Natural killer cell (primary cell): ENCODE measurements at regions not wholly inside any gene's neighbourhood (a gene's known extent, or its start where the extent isn't known, plus 50 kb on each side); places are given as distances from the start of the nearest gene placed in this dataset.

Experiments
- ATAC-seq, 3 donors: fragments of 150-1000 bp in 2 of 3; fragments of 200-7000 bp in 1 of 3; cut with Tn5 transposase; 1 replicate in 1 of 3; 2 replicates in 2 of 3; pipeline ENCODE4 v1.10.0; 2021; ENCODE audit warnings: mild to moderate bottlenecking in 2 of 3, moderate library complexity in 2 of 3
- DNase-seq, 2 donors: peaks; one replicate each; pipeline versions ENCODE4 v3.0.0 to v3.0.0-alpha.2; 2013 to 2021; ENCODE audit warnings: mixed read lengths in 1 of 2
- H3K27ac ChIP-seq: one replicate; pipeline ENCODE4 v1.5.1; 2013; ENCODE audit warnings: mild to moderate bottlenecking, low read length
- H3K27me3 ChIP-seq: one replicate; pipeline ENCODE4 v1.6.1; 2013; ENCODE audit warnings: low read length; ENCODE audit not compliant: control insufficient read depth, insufficient read depth
- H3K36me3 ChIP-seq: one replicate; pipeline ENCODE4 v1.6.1; 2013; ENCODE audit warnings: low read length; ENCODE audit not compliant: control insufficient read depth, insufficient read depth
- H3K4me1 ChIP-seq: one replicate; pipeline ENCODE4 v1.6.1; 2013; ENCODE audit warnings: low read length; ENCODE audit not compliant: control insufficient read depth, insufficient read depth
- H3K4me3 ChIP-seq: one replicate; pipeline ENCODE4 v1.5.1; 2013; ENCODE audit warnings: low read length
- H3K9me3 ChIP-seq: one replicate; pipeline ENCODE4 v1.6.1; 2013; ENCODE audit warnings: low read length; ENCODE audit not compliant: control insufficient read depth, insufficient read depth
- H3K27ac Mint-ChIP-seq, 2 donors: one replicate each; pipeline ENCODE4 v1.8.0; 2022; ENCODE audit warnings: mild to moderate bottlenecking in 2 of 2, mixed read lengths in 2 of 2, moderate library complexity in 1 of 2
- H3K27me3 Mint-ChIP-seq, 2 donors: one replicate each; pipeline ENCODE4 v1.8.0; 2022; ENCODE audit warnings: low read depth in 2 of 2, mixed read lengths in 2 of 2
- H3K36me3 Mint-ChIP-seq: one replicate; pipeline ENCODE4 v1.8.0; 2022; ENCODE audit warnings: mixed read lengths
- H3K4me1 Mint-ChIP-seq, 2 donors: one replicate each; pipeline ENCODE4 v1.8.0; 2022; ENCODE audit warnings: mixed read lengths in 2 of 2
- H3K4me3 Mint-ChIP-seq: one replicate; pipeline ENCODE4 v1.8.0; 2022; ENCODE audit warnings: mild to moderate bottlenecking, moderate library complexity, mixed read lengths
- H3K9me3 Mint-ChIP-seq, 2 donors: one replicate each; pipeline ENCODE4 v1.8.0; 2022; ENCODE audit warnings: mixed read lengths in 2 of 2
- WGBS: methylation state at CpG from one replicate; pipeline ENCODE4 v1.1.7; 2013; ENCODE audit warnings: missing lambda C conversion rate; ENCODE audit not compliant: insufficient coverage; 5-methylcytosine and 5-hydroxymethylcytosine counted together
- intact Hi-C: fragments of 100-400 bp; cut with micrococcal nuclease; formaldehyde crosslinking; loops from one replicate; pipeline ENCODE4 v1.14.2; 2022
- TF ChIP-seq, protein P1 (sequence below): fragments of 200-600 bp; IDR thresholded peaks from one replicate; pipeline ENCODE4 v1.8.0; 2022; ENCODE audit warnings: antibody characterized with exemption

DNA sequence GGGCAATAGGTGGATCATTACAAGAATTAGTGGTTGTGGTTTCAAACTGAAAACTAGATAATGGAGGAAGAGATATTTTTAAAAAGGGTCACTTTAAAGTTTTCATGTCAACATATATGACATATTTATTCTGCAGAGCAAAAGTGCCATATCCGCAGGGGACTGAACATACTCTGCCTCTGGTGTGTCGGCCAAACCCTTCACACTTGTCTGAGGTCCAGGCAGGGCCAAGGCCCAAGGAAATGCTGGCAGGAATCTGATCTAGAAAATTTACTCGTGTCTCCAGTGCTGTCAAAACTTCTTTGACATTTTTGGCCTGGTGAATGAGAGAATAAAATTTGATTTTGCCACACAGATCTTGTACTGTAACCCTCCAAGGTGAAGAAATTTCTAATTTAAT lies 562.3 kb downstream of the CCSER2 start:
- intact Hi-C loops = no loop called here
- WGBS = 78% methylated on average over 3 of the region's 3 CpGs
- ATAC-seq (no peak), DNase-seq (no peak)
- TF ChIP-seq, protein P1, sequence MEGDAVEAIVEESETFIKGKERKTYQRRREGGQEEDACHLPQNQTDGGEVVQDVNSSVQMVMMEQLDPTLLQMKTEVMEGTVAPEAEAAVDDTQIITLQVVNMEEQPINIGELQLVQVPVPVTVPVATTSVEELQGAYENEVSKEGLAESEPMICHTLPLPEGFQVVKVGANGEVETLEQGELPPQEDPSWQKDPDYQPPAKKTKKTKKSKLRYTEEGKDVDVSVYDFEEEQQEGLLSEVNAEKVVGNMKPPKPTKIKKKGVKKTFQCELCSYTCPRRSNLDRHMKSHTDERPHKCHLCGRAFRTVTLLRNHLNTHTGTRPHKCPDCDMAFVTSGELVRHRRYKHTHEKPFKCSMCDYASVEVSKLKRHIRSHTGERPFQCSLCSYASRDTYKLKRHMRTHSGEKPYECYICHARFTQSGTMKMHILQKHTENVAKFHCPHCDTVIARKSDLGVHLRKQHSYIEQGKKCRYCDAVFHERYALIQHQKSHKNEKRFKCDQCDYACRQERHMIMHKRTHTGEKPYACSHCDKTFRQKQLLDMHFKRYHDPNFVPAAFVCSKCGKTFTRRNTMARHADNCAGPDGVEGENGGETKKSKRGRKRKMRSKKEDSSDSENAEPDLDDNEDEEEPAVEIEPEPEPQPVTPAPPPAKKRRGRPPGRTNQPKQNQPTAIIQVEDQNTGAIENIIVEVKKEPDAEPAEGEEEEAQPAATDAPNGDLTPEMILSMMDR = no peak
- Histone ChIP-seq H3K4me3 (no peak overlapping the region), H3K27me3 (no peaks in the 10 kb centered on the region), H3K9me3 (no peaks in the 10 kb centered on the region), H3K36me3 (no peaks in the 10 kb centered on the region), H3K27ac (no peak overlapping the region), H3K4me1 (no peaks in the 10 kb centered on the region)
- H3K9me3 Mint-ChIP-seq = peaks cover 0 to 4% of the 10 kb centered on the region in 2 donors
- H3K4me1 Mint-ChIP-seq = no peaks in the 10 kb centered on the region
- no peaks in the 10 kb centered on the region for H3K36me3 Mint-ChIP-seq
- no peaks in the 10 kb centered on the region for H3K27me3 Mint-ChIP-seq
- H3K4me3 Mint-ChIP-seq = no peak overlapping the region
- H3K27ac Mint-ChIP-seq = no peak overlapping the region

DNA sequence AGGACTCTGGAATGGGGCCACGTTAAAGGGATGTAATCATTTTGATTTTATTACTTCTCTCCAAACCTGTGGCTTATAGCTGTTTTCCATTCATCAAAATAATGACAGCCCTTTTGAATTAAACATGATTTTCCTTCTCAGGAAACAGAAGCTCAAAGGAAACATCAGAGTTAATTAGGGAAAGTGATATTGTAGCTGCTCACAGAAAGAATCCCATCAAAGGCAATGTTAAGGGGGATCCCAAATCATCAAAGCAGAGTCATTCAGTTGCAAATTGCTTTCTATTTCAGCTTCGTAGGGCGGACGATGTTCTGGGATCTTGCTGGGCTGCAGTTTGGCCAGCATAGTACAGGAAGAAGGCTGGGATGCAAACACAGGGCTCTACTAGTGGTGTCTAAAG lies 563.2 kb downstream of the CCSER2 start:
- intact Hi-C loops = no loop called here
- Histone ChIP-seq H3K9me3 (no peaks in the 10 kb centered on the region), H3K4me3 (no peak overlapping the region), H3K27ac (no peak overlapping the region), H3K36me3 (no peaks in the 10 kb centered on the region), H3K27me3 (no peaks in the 10 kb centered on the region), H3K4me1 (no peaks in the 10 kb centered on the region)
- Mint-ChIP-seq H3K9me3 (peaks cover 0 to 4% of the 10 kb centered on the region in 2 donors), H3K4me3 (no peak overlapping the region), H3K36me3 (no peaks in the 10 kb centered on the region), H3K27me3 (no peaks in the 10 kb centered on the region), H3K4me1 (no peaks in the 10 kb centered on the region), H3K27ac (no peak overlapping the region)
- ATAC-seq (no peak), DNase-seq (no peak)
- 70% methylated on average over 4 of the region's 4 CpGs for WGBS
- TF ChIP-seq, protein P1 = no peak

DNA sequence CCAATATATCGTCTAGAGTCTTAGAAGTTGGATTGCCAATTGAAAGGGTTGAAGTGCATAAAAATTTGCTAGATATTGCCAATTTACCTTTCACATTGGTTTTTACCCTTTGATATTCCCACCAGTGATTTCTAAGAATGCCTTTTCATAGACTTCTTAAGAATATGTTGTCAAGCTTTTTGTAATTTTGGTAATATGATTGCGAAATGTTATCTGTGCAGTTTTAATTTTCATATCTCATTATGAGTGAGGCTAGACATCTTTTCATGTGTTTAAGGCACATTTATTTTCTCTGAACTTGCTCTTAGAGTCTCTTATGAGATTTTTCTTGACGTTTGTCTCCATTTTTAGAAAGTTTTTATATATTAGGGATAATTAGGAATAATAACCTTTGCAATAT lies 567.2 kb downstream of the CCSER2 start:
- intact Hi-C loops = no loop called here
- Mint-ChIP-seq H3K4me1 (no peaks in the 10 kb centered on the region), H3K4me3 (no peak overlapping the region), H3K27ac (no peak overlapping the region), H3K9me3 (peaks cover 0 to 4% of the 10 kb centered on the region in 2 donors), H3K27me3 (no peaks in the 10 kb centered on the region), H3K36me3 (no peaks in the 10 kb centered on the region)
- Histone ChIP-seq H3K4me3 (no peak overlapping the region), H3K27me3 (no peaks in the 10 kb centered on the region), H3K4me1 (no peaks in the 10 kb centered on the region), H3K36me3 (no peaks in the 10 kb centered on the region), H3K9me3 (no peaks in the 10 kb centered on the region), H3K27ac (no peak overlapping the region)
- WGBS = no CpG with 5 or more reads among the region's 3 CpGs
- TF ChIP-seq, protein P1 = no peak
- ATAC-seq (no peak), DNase-seq (no peak)

DNA sequence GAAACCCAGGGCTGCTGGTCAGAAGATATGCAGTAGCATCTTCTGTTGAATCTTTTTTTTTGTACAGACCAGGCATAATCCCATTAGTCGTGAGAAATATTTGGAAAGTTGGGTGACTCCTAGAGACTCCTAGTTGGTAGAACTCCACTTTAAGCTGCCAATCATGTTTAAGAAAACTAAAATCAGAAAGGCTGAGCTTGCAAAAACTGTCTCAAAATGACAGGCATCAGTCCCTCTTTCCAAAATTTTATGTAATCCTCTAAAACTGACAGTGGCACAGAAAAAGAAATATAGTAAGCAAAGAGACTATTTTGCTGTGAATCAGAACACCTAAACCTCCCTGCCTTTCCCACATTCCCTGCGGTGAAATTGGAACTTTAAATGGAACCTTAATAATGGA lies 568.5 kb downstream of the CCSER2 start:
- TF ChIP-seq, protein P1 = no peak
- Mint-ChIP-seq H3K27ac (no peak overlapping the region), H3K36me3 (no peaks in the 10 kb centered on the region), H3K4me1 (no peaks in the 10 kb centered on the region), H3K9me3 (peaks cover 0 to 4% of the 10 kb centered on the region in 2 donors), H3K27me3 (no peaks in the 10 kb centered on the region), H3K4me3 (no peak overlapping the region)
- DNase-seq = no peak
- Histone ChIP-seq H3K4me1 (no peaks in the 10 kb centered on the region), H3K36me3 (no peaks in the 10 kb centered on the region), H3K27me3 (no peaks in the 10 kb centered on the region), H3K4me3 (no peak overlapping the region), H3K27ac (no peak overlapping the region), H3K9me3 (no peaks in the 10 kb centered on the region)
- ATAC-seq = no peak
- 93% methylated on average over 2 of the region's 2 CpGs for WGBS
- intact Hi-C loops = no loop called here
